H1 (cell line): ENCODE measurements at regions not wholly inside any gene's neighbourhood (a gene's known extent, or its start where the extent isn't known, plus 50 kb on each side); places are given as distances from the start of the nearest gene placed in this dataset.

Source experiments
- CTCF ChIA-PET: fragments of 300-600 bp; sonication (Branson Sonifier 250); formaldehyde crosslinking; loops from one replicate; lab custom pipeline; 2021; ENCODE audit not compliant: partially characterized antibody; lab: Charles Lee
- POLR2A ChIA-PET: fragments of 300-600 bp; sonication (Branson Sonifier 250); formaldehyde crosslinking; loops from one replicate; lab custom pipeline; 2021; ENCODE audit warnings: inconsistent platforms; ENCODE audit not compliant: partially characterized antibody; lab: Charles Lee
- DNase-seq, 2 experiments: peaks; one replicate each; pipeline versions ENCODE4 v3.0.0 to v3.0.0-alpha.2; 2010 to 2022; ENCODE audit warnings: low spot score in 2 of 2, low read depth in 1 of 2, mixed read lengths in 1 of 2
- FAIRE-seq: peaks from 2 replicates; lab custom pipeline; 2011; peaks lifted over from hg19 to GRCh38; lab: Jason Lieb, UNC
- H2AFZ ChIP-seq: 2 replicates; pipeline ENCODE4 v1.8.1; 2012; ENCODE audit warnings: low read length, inconsistent platforms
- H2AK5ac ChIP-seq: 2 replicates; pipeline ENCODE4 v1.6.1; 2013; ENCODE audit warnings: low read depth, low read length
- H2BK120ac ChIP-seq: replicated peaks from 2 replicates; pipeline ENCODE3; 2013; ENCODE audit warnings: low read depth, low read length, inconsistent platforms
- H2BK12ac ChIP-seq: 2 replicates; pipeline ENCODE4 v1.6.1; 2013; ENCODE audit warnings: low read depth, low read length
- H2BK15ac ChIP-seq: 2 replicates; pipeline ENCODE4 v1.6.1; 2013; ENCODE audit warnings: low read length
- H2BK20ac ChIP-seq: 2 replicates; pipeline ENCODE4 v1.6.1; 2013; ENCODE audit warnings: low read length
- H2BK5ac ChIP-seq: 2 replicates; pipeline ENCODE4 v1.6.1; 2013; ENCODE audit warnings: low read depth, low read length
- H3K14ac ChIP-seq: 2 replicates; pipeline ENCODE4 v1.6.1; 2013; ENCODE audit warnings: inconsistent platforms; ENCODE audit not compliant: insufficient read length
- H3K18ac ChIP-seq: 2 replicates; pipeline ENCODE4 v1.6.1; 2013; ENCODE audit warnings: low read length; ENCODE audit errors: extremely low read depth
- H3K23ac ChIP-seq: 2 replicates; pipeline ENCODE4 v1.6.1; 2013; ENCODE audit warnings: inconsistent platforms; ENCODE audit not compliant: insufficient read length
- H3K23me2 ChIP-seq: 2 replicates; pipeline ENCODE4 v1.6.1; 2013; ENCODE audit warnings: low read depth, low read length
- H3K27ac ChIP-seq: 2 replicates; pipeline ENCODE4 v1.6.1; 2011; ENCODE audit warnings: low read depth, low read length, inconsistent platforms
- H3K27me3 ChIP-seq, 4 experiments: replicated peaks in 1 of 4; 1 replicate in 1 of 4; 2 replicates in 3 of 4; pipeline versions ENCODE4 v1.6.1 to v1.8.1; 2011 to 2013; ENCODE audit warnings: low read length in 3 of 4, mild to moderate bottlenecking in 3 of 4, inconsistent platforms in 2 of 4, mixed read lengths in 2 of 4, moderate library complexity in 1 of 4; ENCODE audit not compliant: control insufficient read depth in 3 of 4, insufficient read depth in 3 of 4; ENCODE audit errors: extremely low read depth in 1 of 4
- H3K36me3 ChIP-seq, 4 experiments: 2 replicates each; pipeline versions ENCODE4 v1.6.1 to v1.8.1; 2011 to 2013; ENCODE audit warnings: mild to moderate bottlenecking in 4 of 4, low read length in 3 of 4, moderate library complexity in 2 of 4, control low read depth in 1 of 4, inconsistent platforms in 1 of 4; ENCODE audit not compliant: insufficient read depth in 4 of 4, control insufficient read depth in 2 of 4
- H3K4ac ChIP-seq: replicated peaks from 2 replicates; pipeline ENCODE3; 2013; ENCODE audit warnings: low read length, low read depth, mixed read lengths, inconsistent platforms; ENCODE audit not compliant: insufficient read length
- H3K4me1 ChIP-seq, 4 experiments: replicated peaks in 1 of 4; 1 replicate in 1 of 4; 2 replicates in 3 of 4; pipeline versions ENCODE4 v1.6.1 to v1.8.1; 2011 to 2013; ENCODE audit warnings: low read length in 3 of 4, inconsistent platforms in 2 of 4, mixed read lengths in 1 of 4; ENCODE audit not compliant: insufficient read depth in 4 of 4, control insufficient read depth in 3 of 4
- H3K4me2 ChIP-seq, 2 experiments: 2 replicates each; pipeline versions ENCODE4 v1.6.1 to v1.8.1; 2011 to 2013; ENCODE audit warnings: low read depth in 2 of 2, low read length in 2 of 2, control low read depth in 1 of 2, inconsistent platforms in 1 of 2, mild to moderate bottlenecking in 1 of 2; ENCODE audit not compliant: insufficient read depth in 1 of 2
- H3K4me3 ChIP-seq, 4 experiments: fragments of 200-600, 300-600 bp in 1 of 4; sonication (generic), shearing (Covaris generic), sonication (Bioruptor Twin) in 1 of 4; 2 replicates each; pipeline versions ENCODE4 v1.5.1 to v1.8.1; 2011 to 2016; ENCODE audit warnings: low read length in 4 of 4, low read depth in 3 of 4, control low read depth in 2 of 4, inconsistent platforms in 2 of 4, mild to moderate bottlenecking in 2 of 4, mixed read lengths in 1 of 4, moderate library complexity in 1 of 4; ENCODE audit not compliant: insufficient read depth in 2 of 4; ENCODE audit errors: extremely low read depth in 1 of 4
- H3K56ac ChIP-seq: replicated peaks from 2 replicates; pipeline ENCODE3; 2013; ENCODE audit warnings: low read depth, mild to moderate bottlenecking, mixed read lengths, low read length, inconsistent platforms; ENCODE audit not compliant: insufficient read length
- H3K79me1 ChIP-seq: 2 replicates; pipeline ENCODE4 v1.6.1; 2013; ENCODE audit warnings: low read depth, low read length, control low read depth
- H3K79me2 ChIP-seq, 2 experiments: 2 replicates each; pipeline versions ENCODE4 v1.6.1 to v1.8.1; 2012 to 2013; ENCODE audit warnings: low read length in 2 of 2, mild to moderate bottlenecking in 2 of 2, inconsistent platforms in 1 of 2; ENCODE audit not compliant: insufficient read depth in 2 of 2, control insufficient read depth in 1 of 2
- H3K9ac ChIP-seq, 4 experiments: replicated peaks in 1 of 4; 1 replicate in 1 of 4; 2 replicates in 3 of 4; pipeline versions ENCODE4 v1.6.1 to v1.8.1; 2011 to 2013; ENCODE audit warnings: low read depth in 3 of 4, low read length in 3 of 4, control low read depth in 2 of 4, mild to moderate bottlenecking in 2 of 4, moderate library complexity in 2 of 4, inconsistent platforms in 1 of 4; ENCODE audit errors: extremely low read depth in 1 of 4
- H3K9me3 ChIP-seq, 2 experiments: 2 replicates each; pipeline versions ENCODE4 v1.6.1 to v1.8.1; 2012 to 2013; ENCODE audit warnings: mild to moderate bottlenecking in 2 of 2, moderate library complexity in 2 of 2, control low read depth in 1 of 2, inconsistent platforms in 1 of 2, low read depth in 1 of 2, low read length in 1 of 2, mixed read lengths in 1 of 2; ENCODE audit not compliant: insufficient read depth in 2 of 2
- H4K20me1 ChIP-seq, 2 experiments: replicated peaks in 1 of 2; 2 replicates each; pipeline versions ENCODE3 to v1.8.1; 2011 to 2013; ENCODE audit warnings: inconsistent platforms in 2 of 2, low read length in 2 of 2, mild to moderate bottlenecking in 1 of 2; ENCODE audit not compliant: insufficient read depth in 2 of 2, control insufficient read depth in 1 of 2
- H4K5ac ChIP-seq: 2 replicates; pipeline ENCODE4 v1.6.1; 2013; ENCODE audit warnings: low read length, low read depth, mixed read lengths, inconsistent platforms; ENCODE audit not compliant: insufficient read length
- H4K8ac ChIP-seq: 2 replicates; pipeline ENCODE4 v1.8.0; 2013; ENCODE audit warnings: mild to moderate bottlenecking, moderate library complexity, low read length, inconsistent platforms; ENCODE audit not compliant: insufficient read depth; ENCODE audit errors: extremely low read depth
- H4K91ac ChIP-seq: replicated peaks from 2 replicates; pipeline ENCODE3; 2013; ENCODE audit warnings: low read length, mixed read lengths, inconsistent platforms; ENCODE audit not compliant: insufficient read length
- ATF2 ChIP-seq: IDR thresholded peaks from 2 replicates; pipeline ENCODE4 v1.6.1; 2012; ENCODE audit warnings: low read length, inconsistent platforms
- EZH2 ChIP-seq: fragments of 200-600 bp; sonication (generic); IDR thresholded peaks from 2 replicates; pipeline ENCODE4 v1.7.1; 2012; ENCODE audit warnings: low read depth, mild to moderate bottlenecking, moderate library complexity, low read length, inconsistent platforms; ENCODE audit not compliant: severe bottlenecking
- JUND ChIP-seq: IDR thresholded peaks from 2 replicates; pipeline ENCODE4 v1.6.1; 2011; ENCODE audit warnings: mild to moderate bottlenecking, improper control_type of control experiment, low read length
- MAX ChIP-seq: IDR thresholded peaks from 2 replicates; pipeline ENCODE4 v1.6.1; 2012; ENCODE audit warnings: inconsistent platforms
- POLR2AphosphoS5 ChIP-seq: IDR thresholded peaks from 2 replicates; pipeline ENCODE4 v1.6.1; 2011; ENCODE audit warnings: low read depth, low read length
- POU5F1 ChIP-seq: IDR thresholded peaks from 2 replicates; pipeline ENCODE4 v1.6.1; 2011; ENCODE audit warnings: low read depth, mild to moderate bottlenecking, low read length, moderate library complexity
- RNF2 ChIP-seq: fragments of 200-900, 300-1000 bp; sonication (generic); IDR thresholded peaks from 2 replicates; pipeline ENCODE4 v1.7.1; 2016; ENCODE audit warnings: borderline replicate concordance, low read depth, mild to moderate bottlenecking, antibody characterized with exemption, low read length; ENCODE audit not compliant: poor library complexity, severe bottlenecking; ENCODE audit errors: missing control alignments
- SIX5 ChIP-seq: IDR thresholded peaks from 2 replicates; pipeline ENCODE4 v1.6.1; 2011; ENCODE audit warnings: mild to moderate bottlenecking, low read depth, low read length
- TAF7 ChIP-seq: optimal IDR thresholded peaks from 2 replicates; pipeline ENCODE3; 2011; ENCODE audit warnings: low read depth, mild to moderate bottlenecking, inconsistent platforms, low read length, moderate library complexity, borderline replicate concordance
- whole genome bisulfite sequencing, 2 experiments: shearing (Covaris generic) in 1 of 2; methylation state at CpG; one replicate each; pipeline versions ENCODE4 v1.1.6 to v1.1.7; 2013 to 2015; ENCODE audit warnings: low lambda C conversion rate in 2 of 2, mixed read lengths in 2 of 2, inconsistent platforms in 1 of 2, low coverage in 1 of 2, missing lambda C conversion rate in 1 of 2; ENCODE audit not compliant: insufficient replicate concordance in 2 of 2, insufficient coverage in 1 of 2, insufficient read length in 1 of 2; ENCODE audit errors: extremely low coverage in 1 of 2, missing lambda C conversion rate in 1 of 2; 5-methylcytosine and 5-hydroxymethylcytosine counted together
- TF ChIP-seq, protein P1 (sequence below), 3 experiments: IDR thresholded peaks; 1 replicate in 2 of 3; 2 replicates in 1 of 3; pipeline versions ENCODE4 v1.5.1 to v1.6.1; 2011; ENCODE audit warnings: low read length in 3 of 3, mild to moderate bottlenecking in 3 of 3, inconsistent platforms in 2 of 3, low read depth in 1 of 3, moderate library complexity in 1 of 3; ENCODE audit not compliant: insufficient read depth in 1 of 3; ENCODE audit errors: control extremely low read depth in 1 of 3

DNA sequence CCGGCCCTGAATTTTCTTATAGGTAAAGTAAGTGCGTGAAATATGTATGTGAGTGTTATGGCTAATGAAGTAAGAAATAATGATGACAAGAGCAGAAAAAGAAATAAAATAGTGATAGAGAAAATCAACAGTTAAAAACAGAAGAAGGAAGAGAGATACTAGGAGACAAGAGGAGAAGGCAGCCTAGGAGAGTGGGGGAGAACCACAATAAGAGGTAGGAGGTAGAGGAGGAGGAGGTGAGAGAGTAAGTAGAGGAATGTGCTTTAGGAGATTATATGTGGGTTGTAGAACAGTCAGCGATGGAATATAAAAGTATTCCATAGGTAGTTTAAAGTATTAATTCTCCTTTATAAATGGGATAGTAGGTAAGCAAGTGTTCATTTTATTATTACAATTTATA lies 861.5 kb upstream of the B3GALT2 start:
- no peak overlapping the region for H4K8ac ChIP-seq
- CTCF ChIA-PET, result no interaction called here
- H3K23ac ChIP-seq, result no peak overlapping the region
- no peaks in the 10 kb centered on the region for H3K4me1 ChIP-seq
- no peaks in the 10 kb centered on the region for H3K36me3 ChIP-seq
- H3K23me2 ChIP-seq, result no peaks in the 10 kb centered on the region; the same call in 1 of the 2 replicates
- no peak overlapping the region for H2BK15ac ChIP-seq
- no peak overlapping the region for H3K9ac ChIP-seq
- no peak overlapping the region for H3K4me3 ChIP-seq
- H4K5ac ChIP-seq, result no peak overlapping the region
- no peaks in the 10 kb centered on the region for H3K27me3 ChIP-seq
- no peaks in the 10 kb centered on the region for H3K79me1 ChIP-seq
- H2BK20ac ChIP-seq, result no peak overlapping the region
- no peak overlapping the region for H4K91ac ChIP-seq
- POLR2A ChIA-PET, result no interaction called here
- no peaks in the 10 kb centered on the region for H3K79me2 ChIP-seq
- H4K20me1 ChIP-seq, result no peaks in the 10 kb centered on the region
- no peaks in the 10 kb centered on the region for H3K9me3 ChIP-seq
- H3K56ac ChIP-seq, result no peak overlapping the region
- H2BK120ac ChIP-seq, result no peak overlapping the region
- H2AK5ac ChIP-seq, result no peak overlapping the region
- no peak overlapping the region for H3K4me2 ChIP-seq
- DNase-seq, result no peak
- WGBS, 2 experiments, result 93 to 97% methylated on average over 2 of the region's 3 CpGs
- no peak overlapping the region for H3K18ac ChIP-seq
- H3K27ac ChIP-seq, result no peak overlapping the region
- no peak overlapping the region for H2AFZ ChIP-seq
- H3K4ac ChIP-seq, result no peak overlapping the region
- no peak overlapping the region for H2BK5ac ChIP-seq
- FAIRE-seq, result no peak
- H3K14ac ChIP-seq, result no peak overlapping the region
- H2BK12ac ChIP-seq, result no peak overlapping the region
- TF ChIP-seq JUND, result no peak
- TF ChIP-seq POLR2AphosphoS5, result no peak
- TF ChIP-seq ATF2, result no peak
- TF ChIP-seq, protein P1, sequence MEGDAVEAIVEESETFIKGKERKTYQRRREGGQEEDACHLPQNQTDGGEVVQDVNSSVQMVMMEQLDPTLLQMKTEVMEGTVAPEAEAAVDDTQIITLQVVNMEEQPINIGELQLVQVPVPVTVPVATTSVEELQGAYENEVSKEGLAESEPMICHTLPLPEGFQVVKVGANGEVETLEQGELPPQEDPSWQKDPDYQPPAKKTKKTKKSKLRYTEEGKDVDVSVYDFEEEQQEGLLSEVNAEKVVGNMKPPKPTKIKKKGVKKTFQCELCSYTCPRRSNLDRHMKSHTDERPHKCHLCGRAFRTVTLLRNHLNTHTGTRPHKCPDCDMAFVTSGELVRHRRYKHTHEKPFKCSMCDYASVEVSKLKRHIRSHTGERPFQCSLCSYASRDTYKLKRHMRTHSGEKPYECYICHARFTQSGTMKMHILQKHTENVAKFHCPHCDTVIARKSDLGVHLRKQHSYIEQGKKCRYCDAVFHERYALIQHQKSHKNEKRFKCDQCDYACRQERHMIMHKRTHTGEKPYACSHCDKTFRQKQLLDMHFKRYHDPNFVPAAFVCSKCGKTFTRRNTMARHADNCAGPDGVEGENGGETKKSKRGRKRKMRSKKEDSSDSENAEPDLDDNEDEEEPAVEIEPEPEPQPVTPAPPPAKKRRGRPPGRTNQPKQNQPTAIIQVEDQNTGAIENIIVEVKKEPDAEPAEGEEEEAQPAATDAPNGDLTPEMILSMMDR (IDR thresholded peaks at IDR 0.05; ENCODE audit: control extremely low read depth in 1 of 3, insufficient read depth in 1 of 3, low read depth in 1 of 3, low read length in 3 of 3), result no peak
- TF ChIP-seq SIX5, result no peak
- no peak for TF ChIP-seq EZH2
- TF ChIP-seq POU5F1, result no peak
- TF ChIP-seq TAF7, result no peak
- TF ChIP-seq RNF2, result no peak
- TF ChIP-seq MAX, result no peak
